ENCODE measurements at regions not wholly inside any gene's neighbourhood (a gene's known extent, or its start where the extent isn't known, plus 50 kb on each side); places are given as distances from the start of the nearest gene placed in this dataset.

GRCh38 chr13:29994911-29995595, 144.6 kb upstream of the UBL3 start:
- no peak for DNase-seq

- DNase-seq, result no peak
These were observed 143.5 kb upstream of the UBL3 start for GRCh38 chr13:29993716-29994488.

GRCh38 chr13:29993196-29993595, 142.8 kb upstream of the UBL3 start:
- no peak for DNase-seq

GRCh38 chr13:29991343-29991742, 140.9 kb upstream of the UBL3 start:
- DNase-seq, result no peak

GRCh38 chr13:29987340-29987739, 136.9 kb upstream of the UBL3 start:
- DNase-seq, result no peak

- no peak for DNase-seq
These were observed 129.9 kb upstream of the UBL3 start for GRCh38 chr13:29980339-29980738.

- no peak for DNase-seq
These were observed 127.8 kb upstream of the UBL3 start for GRCh38 chr13:29978211-29978610.

GRCh38 chr13:29977476-29978120, 127.2 kb upstream of the UBL3 start:
- no peak for DNase-seq

GRCh38 chr13:29976535-29976934, 126.1 kb upstream of the UBL3 start:
- DNase-seq, result no peak

- no peak for DNase-seq
These were observed 124.9 kb upstream of the UBL3 start for GRCh38 chr13:29975283-29975682.

GRCh38 chr13:29969286-29969685, 118.9 kb upstream of the UBL3 start:
- no peak for DNase-seq

GRCh38 chr13:29964181-29964845, 113.9 kb upstream of the UBL3 start:
- DNase-seq, result no peak

GRCh38 chr13:29963089-29963488, 112.7 kb upstream of the UBL3 start:
- no peak for DNase-seq

GRCh38 chr13:29961036-29961670, 110.7 kb upstream of the UBL3 start:
- no peak for DNase-seq

- no peak for DNase-seq
These were observed 109.2 kb upstream of the UBL3 start for GRCh38 chr13:29959603-29960002.

- no peak for DNase-seq
These were observed 108.7 kb upstream of the UBL3 start for GRCh38 chr13:29959086-29959485.

- DNase-seq, result no peak
These were observed 108.1 kb upstream of the UBL3 start for GRCh38 chr13:29958476-29958875.

GRCh38 chr13:29957320-29957719, 106.9 kb upstream of the UBL3 start:
- DNase-seq, result no peak

GRCh38 chr13:29956853-29957252, 106.4 kb upstream of the UBL3 start:
- DNase-seq, result no peak

- DNase-seq, result no peak
These were observed 104.8 kb upstream of the UBL3 start for GRCh38 chr13:29955137-29955650.

GRCh38 chr13:29954082-29955028, 103.9 kb upstream of the UBL3 start:
- no peak for DNase-seq

- DNase-seq, result no peak
These were observed 103.1 kb upstream of the UBL3 start for GRCh38 chr13:29953542-29953941.
